H9 (cell line): ENCODE measurements at regions not wholly inside any gene's neighbourhood (a gene's known extent, or its start where the extent isn't known, plus 50 kb on each side); places are given as distances from the start of the nearest gene placed in this dataset.

Source experiments
- DNase-seq: peaks from one replicate; pipeline ENCODE4 v3.0.0-alpha.2; 2017
- H2AFZ ChIP-seq: one replicate; pipeline ENCODE4 v1.6.1; 2013; ENCODE audit warnings: mild to moderate bottlenecking, low read length, control low read depth, moderate library complexity
- H2AK5ac ChIP-seq: 2 replicates; pipeline ENCODE4 v1.6.1; 2013; ENCODE audit warnings: low read length, control low read depth, mixed read lengths; ENCODE audit not compliant: insufficient read length
- H2BK120ac ChIP-seq: one replicate; pipeline ENCODE4 v1.6.1; 2013; ENCODE audit warnings: low read depth, mild to moderate bottlenecking, low read length, control low read depth, inconsistent platforms; ENCODE audit not compliant: poor library complexity, severe bottlenecking
- H2BK12ac ChIP-seq: 2 replicates; pipeline ENCODE4 v1.6.1; 2013; ENCODE audit warnings: low read length, control low read depth, mixed read lengths, low read depth; ENCODE audit not compliant: insufficient read length
- H2BK15ac ChIP-seq: 2 replicates; pipeline ENCODE4 v1.6.1; 2013; ENCODE audit warnings: low read depth, low read length, control low read depth
- H2BK20ac ChIP-seq: one replicate; pipeline ENCODE4 v1.6.1; 2013; ENCODE audit warnings: low read depth, mild to moderate bottlenecking, low read length, control low read depth, inconsistent platforms; ENCODE audit not compliant: poor library complexity, severe bottlenecking
- H2BK5ac ChIP-seq: 2 replicates; pipeline ENCODE4 v1.6.1; 2013; ENCODE audit warnings: low read length, control low read depth, mixed read lengths; ENCODE audit not compliant: insufficient read length
- H3K14ac ChIP-seq: 2 replicates; pipeline ENCODE4 v1.6.1; 2013; ENCODE audit warnings: low read length, control low read depth; ENCODE audit not compliant: insufficient read depth
- H3K18ac ChIP-seq: 2 replicates; pipeline ENCODE4 v1.6.1; 2013; ENCODE audit warnings: low read depth, mild to moderate bottlenecking, mixed read lengths, low read length, control low read depth; ENCODE audit not compliant: insufficient read length
- H3K23ac ChIP-seq: 2 replicates; pipeline ENCODE4 v1.6.1; 2013; ENCODE audit warnings: low read length, control low read depth, mixed read lengths, low read depth; ENCODE audit not compliant: insufficient read length
- H3K23me2 ChIP-seq: 2 replicates; pipeline ENCODE4 v1.6.1; 2013; ENCODE audit warnings: low read depth, mild to moderate bottlenecking, mixed read lengths, low read length, control low read depth; ENCODE audit not compliant: insufficient read length, poor library complexity, severe bottlenecking
- H3K27ac ChIP-seq: 2 replicates; pipeline ENCODE4 v1.5.1; 2013; ENCODE audit warnings: low read length, control low read depth, mixed read lengths, low read depth; ENCODE audit not compliant: insufficient read length
- H3K27me3 ChIP-seq: 2 replicates; pipeline ENCODE4 v1.6.1; 2013; ENCODE audit warnings: low read length, control low read depth, inconsistent platforms; ENCODE audit not compliant: insufficient read depth
- H3K4ac ChIP-seq: 2 replicates; pipeline ENCODE4 v1.6.1; 2013; ENCODE audit warnings: low read depth, mild to moderate bottlenecking, control low read depth, inconsistent platforms, low read length, moderate library complexity
- H3K4me1 ChIP-seq: 2 replicates; pipeline ENCODE4 v1.6.1; 2013; ENCODE audit warnings: low read length, control low read depth, inconsistent platforms; ENCODE audit not compliant: insufficient read depth
- H3K4me2 ChIP-seq: 2 replicates; pipeline ENCODE4 v1.6.1; 2013; ENCODE audit warnings: low read length, control low read depth, mixed read lengths; ENCODE audit not compliant: insufficient read length, insufficient read depth
- H3K56ac ChIP-seq: 2 replicates; pipeline ENCODE4 v1.6.1; 2013; ENCODE audit warnings: low read depth, mild to moderate bottlenecking, mixed read lengths, low read length, control low read depth; ENCODE audit not compliant: insufficient read length
- H3K79me1 ChIP-seq: 2 replicates; pipeline ENCODE4 v1.6.1; 2013; ENCODE audit warnings: low read depth, mild to moderate bottlenecking, moderate library complexity, low read length, control low read depth, inconsistent platforms; ENCODE audit not compliant: insufficient read depth, poor library complexity, severe bottlenecking
- H3K79me2 ChIP-seq: 2 replicates; pipeline ENCODE4 v1.6.1; 2013; ENCODE audit warnings: low read length, control low read depth, inconsistent platforms; ENCODE audit not compliant: insufficient read depth
- H3K9ac ChIP-seq: 2 replicates; pipeline ENCODE4 v1.6.1; 2013; ENCODE audit warnings: low read length, control low read depth, mixed read lengths; ENCODE audit not compliant: insufficient read length; ENCODE audit errors: extremely low read depth
- H3K9me3 ChIP-seq: one replicate; pipeline ENCODE4 v1.6.1; 2013; ENCODE audit warnings: low read depth, low read length, inconsistent platforms; ENCODE audit not compliant: control insufficient read depth
- H3T11ph ChIP-seq: one replicate; pipeline ENCODE4 v1.6.1; 2013; ENCODE audit warnings: mild to moderate bottlenecking, low read length, control low read depth, inconsistent platforms
- H4K20me1 ChIP-seq: one replicate; pipeline ENCODE4 v1.6.1; 2013; ENCODE audit not compliant: control insufficient read depth, insufficient read length, insufficient read depth
- H4K5ac ChIP-seq: 2 replicates; pipeline ENCODE4 v1.6.1; 2013; ENCODE audit warnings: low read depth, mild to moderate bottlenecking, mixed read lengths, low read length, control low read depth; ENCODE audit not compliant: insufficient read length
- H4K8ac ChIP-seq: replicated peaks from 2 replicates; pipeline ENCODE4 v1.6.1; 2013; ENCODE audit warnings: low read length, control low read depth, mixed read lengths, low read depth; ENCODE audit not compliant: insufficient read length
- H4K91ac ChIP-seq: 2 replicates; pipeline ENCODE4 v1.6.1; 2013; ENCODE audit warnings: low read depth, mild to moderate bottlenecking, moderate library complexity, mixed read lengths, low read length, control low read depth; ENCODE audit not compliant: insufficient read length
- H3K27ac Mint-ChIP-seq, 3 experiments: 2 replicates in 2 of 3; 3 replicates in 1 of 3; pipeline ENCODE4 v1.8.0; 2020 to 2021; ENCODE audit warnings: mixed read lengths in 3 of 3, mild to moderate bottlenecking in 1 of 3, moderate library complexity in 1 of 3
- H3K27me3 Mint-ChIP-seq: 2 replicates; pipeline ENCODE4 v1.8.0; 2021; ENCODE audit warnings: low read depth, mild to moderate bottlenecking, moderate library complexity, mixed read lengths
- H3K36me3 Mint-ChIP-seq, 3 experiments: 2 replicates in 2 of 3; 3 replicates in 1 of 3; pipeline ENCODE4 v1.8.0; 2020 to 2021; ENCODE audit warnings: low read depth in 3 of 3, mixed read lengths in 3 of 3; ENCODE audit not compliant: insufficient read depth in 1 of 3
- H3K4me1 Mint-ChIP-seq, 2 experiments: 2 replicates each; pipeline ENCODE4 v1.8.0; 2020; ENCODE audit warnings: mixed read lengths in 2 of 2
- H3K4me3 Mint-ChIP-seq, 2 experiments: 2 replicates in 1 of 2; 3 replicates in 1 of 2; pipeline ENCODE4 v1.8.0; 2020 to 2021; ENCODE audit warnings: mild to moderate bottlenecking in 2 of 2, mixed read lengths in 2 of 2, moderate library complexity in 1 of 2
- H3K9me3 Mint-ChIP-seq, 2 experiments: 2 replicates in 1 of 2; 3 replicates in 1 of 2; pipeline ENCODE4 v1.8.0; 2020; ENCODE audit warnings: mild to moderate bottlenecking in 2 of 2, mixed read lengths in 2 of 2, moderate library complexity in 1 of 2
- CTCF ChIP-seq: fragments of 200-600 bp; sonication (generic); conservative IDR thresholded peaks from 3 replicates; pipeline ENCODE4 v1.8.0; 2021; ENCODE audit warnings: antibody characterized with exemption, mild to moderate bottlenecking
- WGBS: extraction: QIAGEN DNeasy Blood & Tissue Kit; methylation state at CpG from one replicate; pipeline ENCODE4 v1.1.7; 2013; ENCODE audit warnings: missing lambda C conversion rate, low lambda C conversion rate, mixed read lengths; ENCODE audit not compliant: insufficient read length; ENCODE audit errors: extremely low coverage; 5-methylcytosine and 5-hydroxymethylcytosine counted together

GRCh38 chr2:18754286-18754685, 164.9 kb upstream of the NT5C1B start:
- Histone ChIP-seq H4K8ac (no peak overlapping the region), H3K27me3 (no peaks in the 10 kb centered on the region), H2BK12ac (no peak overlapping the region), H3K79me2 (no peaks in the 10 kb centered on the region), H4K91ac (no peak overlapping the region), H3K14ac (no peak overlapping the region), H3K23ac (no peak overlapping the region), H2BK120ac (no peak overlapping the region), H3K56ac (no peak overlapping the region), H3K9ac (no peak overlapping the region), H3K23me2 (no peaks in the 10 kb centered on the region), H3K27ac (no peak overlapping the region), H2BK20ac (no peak overlapping the region), H3K4me2 (no peak overlapping the region), H2BK5ac (no peak overlapping the region), H3K4ac (no peak overlapping the region), H3K18ac (no peak overlapping the region), H2BK15ac (no peak overlapping the region), H4K20me1 (no peaks in the 10 kb centered on the region), H3K9me3 (no peaks in the 10 kb centered on the region), H2AFZ (no peak overlapping the region), H3T11ph (no peak overlapping the region), H3K4me1 (no peaks in the 10 kb centered on the region), H2AK5ac (no peak overlapping the region), H4K5ac (no peak overlapping the region), H3K79me1 (no peaks in the 10 kb centered on the region)
- H3K36me3 Mint-ChIP-seq = no peaks in the 10 kb centered on the region
- no peak for DNase-seq
- H3K4me1 Mint-ChIP-seq = no peaks in the 10 kb centered on the region
- WGBS = no CpG with 5 or more reads among the region's 1 CpG
- TF ChIP-seq CTCF = no peak
- H3K9me3 Mint-ChIP-seq = no peaks in the 10 kb centered on the region
- peaks cover 10% of the 10 kb centered on the region for H3K27me3 Mint-ChIP-seq
- peak overlapping the region in 1 of 3 experiments; percentile 3; a peak in 1 of 7 replicates for H3K27ac Mint-ChIP-seq
- no peak overlapping the region for H3K4me3 Mint-ChIP-seq
